ENCODE measurements at regions not wholly inside any gene's neighbourhood (a gene's known extent, or its start where the extent isn't known, plus 50 kb on each side); places are given as distances from the start of the nearest gene placed in this dataset.

DNA sequence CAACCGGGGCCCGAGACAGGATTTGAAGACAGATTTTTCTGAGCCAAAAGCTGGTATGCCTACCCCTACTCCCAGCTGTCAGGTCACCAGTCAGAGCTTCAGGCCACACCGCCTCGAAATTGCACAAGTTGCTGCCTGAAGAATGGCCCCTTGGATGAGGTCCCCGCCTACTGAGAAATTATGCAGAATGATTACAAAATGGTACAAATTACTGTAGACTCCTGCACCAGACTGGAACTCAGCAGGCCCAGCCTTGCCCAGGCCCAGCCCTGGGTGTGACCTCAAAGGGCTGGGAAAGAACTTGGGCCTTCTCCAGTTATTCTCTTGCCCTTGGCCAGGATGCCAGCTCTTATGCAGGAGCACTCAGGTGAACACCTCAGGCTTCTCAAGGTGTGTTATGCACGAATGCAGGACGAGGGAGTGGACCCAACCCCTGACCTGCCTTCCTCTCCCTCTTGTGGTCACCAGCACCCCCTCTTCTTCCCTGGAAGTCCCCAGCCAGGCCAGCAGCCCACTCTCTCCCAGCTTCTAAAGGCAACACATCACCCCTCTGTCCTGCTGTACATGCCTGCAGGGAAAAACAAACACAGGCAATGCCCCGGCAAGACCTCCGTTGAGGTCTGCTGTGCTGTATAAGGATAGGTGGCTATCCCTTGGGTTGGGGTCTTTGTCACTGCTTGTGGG is 88.7 kb upstream of the NAA20 start:
- TF ChIP-seq GATA2 (IDR thresholded peaks at IDR 0.05; ENCODE audit: low read depth, low read length) (no peak), GATA3 (IDR thresholded peaks at IDR 0.05; ENCODE audit: low read depth, low read length) (no peak)

All from SH-SY5Y (cell line).